Neuronal stem cell (in vitro differentiated cells): ENCODE measurements at regions not wholly inside any gene's neighbourhood (a gene's known extent, or its start where the extent isn't known, plus 50 kb on each side); places are given as distances from the start of the nearest gene placed in this dataset.

Experiments used
- DNase-seq: peaks from one replicate; pipeline ENCODE4 v3.0.0-alpha.2; 2013; ENCODE audit warnings: low spot score
- H2AFZ ChIP-seq: one replicate; pipeline ENCODE4 v1.6.1; 2013; ENCODE audit warnings: mild to moderate bottlenecking, low read length, inconsistent platforms
- H2AK5ac ChIP-seq: 2 replicates; pipeline ENCODE4 v1.6.1; 2013; ENCODE audit warnings: low read depth, mild to moderate bottlenecking, inconsistent platforms, low read length, moderate library complexity, mixed read lengths
- H2BK120ac ChIP-seq: 2 replicates; pipeline ENCODE4 v1.6.1; 2013; ENCODE audit warnings: low read depth, mild to moderate bottlenecking, inconsistent platforms, low read length, moderate library complexity, mixed read lengths
- H2BK12ac ChIP-seq: one replicate; pipeline ENCODE4 v1.6.1; 2013; ENCODE audit warnings: low read length, inconsistent platforms
- H2BK15ac ChIP-seq: 2 replicates; pipeline ENCODE4 v1.6.1; 2013; ENCODE audit warnings: mild to moderate bottlenecking, low read length, inconsistent platforms, mixed read lengths
- H2BK5ac ChIP-seq: one replicate; pipeline ENCODE4 v1.6.1; 2013; ENCODE audit warnings: inconsistent platforms, mild to moderate bottlenecking, low read length, moderate library complexity
- H3K14ac ChIP-seq: one replicate; pipeline ENCODE4 v1.6.1; 2013; ENCODE audit warnings: low read length, inconsistent platforms
- H3K18ac ChIP-seq: 2 replicates; pipeline ENCODE4 v1.6.1; 2013; ENCODE audit warnings: low read length, inconsistent platforms
- H3K23ac ChIP-seq: 2 replicates; pipeline ENCODE4 v1.6.1; 2013; ENCODE audit warnings: low read depth, mild to moderate bottlenecking, mixed read lengths, low read length, inconsistent platforms; ENCODE audit not compliant: poor library complexity
- H3K27ac ChIP-seq: replicated peaks from 3 replicates; pipeline ENCODE4 v1.5.1; 2013; ENCODE audit warnings: low read length, inconsistent platforms
- H3K27me3 ChIP-seq, 3 experiments: 2 replicates each; pipeline ENCODE4 v1.6.1; 2013; ENCODE audit warnings: low read length in 3 of 3, mild to moderate bottlenecking in 2 of 3, inconsistent platforms in 1 of 3, low read depth in 1 of 3, mixed read lengths in 1 of 3, moderate library complexity in 1 of 3; ENCODE audit not compliant: control insufficient read depth in 3 of 3, insufficient read depth in 3 of 3
- H3K36me3 ChIP-seq, 2 donors: replicated peaks in 1 of 2; 2 replicates each; pipeline ENCODE4 v1.6.1; 2013; ENCODE audit warnings: low read length in 2 of 2; ENCODE audit not compliant: control insufficient read depth in 2 of 2, insufficient read depth in 2 of 2
- H3K4ac ChIP-seq: 2 replicates; pipeline ENCODE4 v1.6.1; 2013; ENCODE audit warnings: inconsistent platforms, mild to moderate bottlenecking, low read length, moderate library complexity
- H3K4me1 ChIP-seq, 2 donors: 1 replicate in 1 of 2; 2 replicates in 1 of 2; pipeline ENCODE4 v1.6.1; 2013; ENCODE audit warnings: low read length in 2 of 2, low read depth in 1 of 2; ENCODE audit not compliant: control insufficient read depth in 2 of 2, insufficient read depth in 1 of 2
- H3K4me2 ChIP-seq: one replicate; pipeline ENCODE4 v1.6.1; 2013; ENCODE audit warnings: mild to moderate bottlenecking, low read length, inconsistent platforms; ENCODE audit not compliant: insufficient read depth, poor library complexity, severe bottlenecking
- H3K4me3 ChIP-seq, 2 donors: 2 replicates each; pipeline ENCODE4 v1.5.1; 2013; ENCODE audit warnings: low read length in 2 of 2, mild to moderate bottlenecking in 2 of 2, inconsistent platforms in 1 of 2, moderate library complexity in 1 of 2
- H3K79me1 ChIP-seq: one replicate; pipeline ENCODE4 v1.6.1; 2013; ENCODE audit warnings: low read depth, mild to moderate bottlenecking, inconsistent platforms, low read length, moderate library complexity
- H3K9ac ChIP-seq: one replicate; pipeline ENCODE4 v1.6.1; 2013; ENCODE audit warnings: mild to moderate bottlenecking, low read depth, low read length, inconsistent platforms; ENCODE audit not compliant: poor library complexity
- H3K9me3 ChIP-seq, 2 donors: replicated peaks in 1 of 2; 2 replicates each; pipeline versions ENCODE3 to v1.6.1; 2013; ENCODE audit warnings: low read length in 2 of 2, mild to moderate bottlenecking in 2 of 2, inconsistent platforms in 1 of 2, low read depth in 1 of 2, mixed read lengths in 1 of 2, moderate library complexity in 1 of 2; ENCODE audit not compliant: control insufficient read depth in 2 of 2, insufficient read depth in 1 of 2
- H4K8ac ChIP-seq: one replicate; pipeline ENCODE4 v1.6.1; 2013; ENCODE audit warnings: low read depth, mild to moderate bottlenecking, inconsistent platforms, low read length, moderate library complexity
- H4K91ac ChIP-seq: one replicate; pipeline ENCODE4 v1.6.1; 2013; ENCODE audit warnings: low read length, low read depth, mild to moderate bottlenecking, inconsistent platforms; ENCODE audit not compliant: poor library complexity
- WGBS, 2 donors: extraction: QIAGEN DNeasy Blood & Tissue Kit; methylation state at CpG; one replicate each; pipeline ENCODE4 v1.1.7; 2013; ENCODE audit warnings: missing lambda C conversion rate in 2 of 2, mixed read lengths in 1 of 2; ENCODE audit not compliant: insufficient read length in 2 of 2, insufficient replicate concordance in 1 of 2; ENCODE audit errors: extremely low coverage in 2 of 2; 5-methylcytosine and 5-hydroxymethylcytosine counted together

DNA sequence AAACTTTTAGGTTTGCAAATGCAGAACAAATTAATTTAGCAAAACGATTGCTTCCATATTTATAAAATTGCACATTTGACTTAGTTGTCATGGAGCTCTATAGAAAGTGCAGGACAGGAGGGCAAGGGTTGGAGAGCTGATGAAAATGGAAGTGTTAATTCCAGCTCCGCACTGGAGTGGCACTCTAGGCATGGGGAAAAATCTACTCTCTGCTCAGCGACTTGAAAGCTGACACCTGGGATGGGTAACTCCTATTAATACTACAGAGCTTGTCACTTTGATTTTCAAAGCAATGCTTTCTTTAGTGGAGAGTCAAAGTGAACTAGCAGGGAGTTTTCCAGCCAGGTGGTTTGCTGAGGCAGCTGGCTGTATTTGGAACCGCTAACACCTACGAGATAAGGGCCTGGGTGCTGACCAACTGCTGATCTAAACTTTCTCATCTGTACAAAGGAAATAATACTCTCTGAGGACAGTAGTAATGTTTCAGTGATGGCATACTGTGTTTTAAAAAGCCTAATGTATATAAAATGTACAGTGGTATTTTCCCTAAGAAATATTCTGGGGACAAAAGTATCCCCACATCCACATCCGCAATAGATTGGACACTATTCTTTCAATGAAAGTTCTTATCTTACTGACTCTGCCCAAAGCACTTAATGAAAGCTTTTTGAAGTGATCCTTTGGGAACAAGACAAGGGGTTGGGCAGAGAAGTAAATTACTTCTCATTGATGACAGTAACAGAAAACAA lies 444.3 kb downstream of the GPAM start:
- WGBS, 2 donors: no CpG with 5 or more reads among the region's 6 CpGs
- Histone ChIP-seq H3K4me3 (no peak overlapping the region), H3K27me3 (no peaks in the 10 kb centered on the region)

DNA sequence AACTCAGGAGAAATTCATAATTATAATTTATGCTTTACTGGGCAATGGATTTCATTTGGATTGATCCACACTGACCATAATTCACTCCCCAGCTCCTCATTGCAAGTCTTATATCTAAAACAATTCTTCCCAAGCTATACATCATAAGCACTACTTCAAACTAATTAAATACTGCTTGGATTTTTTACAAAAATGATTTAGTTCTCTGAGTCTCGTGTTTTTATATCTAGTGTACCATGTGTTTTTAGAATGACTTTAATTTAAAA lies 443.8 kb downstream of the GPAM start:
- H3K9me3 ChIP-seq: no peaks in the 10 kb centered on the region
- no peak overlapping the region for H4K91ac ChIP-seq
- H3K14ac ChIP-seq: no peak overlapping the region
- H3K79me1 ChIP-seq: no peaks in the 10 kb centered on the region
- no peak overlapping the region for H2AK5ac ChIP-seq
- H3K18ac ChIP-seq: no peak overlapping the region
- no CpG with 5 or more reads among the region's 1 CpG for WGBS, 2 donors
- no peak overlapping the region for H2BK120ac ChIP-seq
- H3K27me3 ChIP-seq: no peaks in the 10 kb centered on the region
- no peak overlapping the region for H3K23ac ChIP-seq
- no peak overlapping the region for H2BK15ac ChIP-seq
- H2BK5ac ChIP-seq: no peak overlapping the region
- no peak overlapping the region for H3K27ac ChIP-seq
- H3K36me3 ChIP-seq: no peaks in the 10 kb centered on the region
- H3K9ac ChIP-seq: no peak overlapping the region
- no peak overlapping the region for H4K8ac ChIP-seq
- no peak overlapping the region for H2AFZ ChIP-seq
- no peaks in the 10 kb centered on the region for H3K4me1 ChIP-seq
- DNase-seq: no peak
- H3K4me2 ChIP-seq: no peak overlapping the region
- H2BK12ac ChIP-seq: no peak overlapping the region
- H3K4me3 ChIP-seq: no peak overlapping the region
- no peak overlapping the region for H3K4ac ChIP-seq

More for the DNA sequence above, 444.3 kb downstream of the GPAM start:
- no peaks in the 10 kb centered on the region for H3K4me1 ChIP-seq
- H3K27ac ChIP-seq: no peak overlapping the region
- H2BK12ac ChIP-seq: no peak overlapping the region
- no peak overlapping the region for H2AK5ac ChIP-seq
- no peak overlapping the region for H2BK120ac ChIP-seq
- H2BK5ac ChIP-seq: no peak overlapping the region
- H2AFZ ChIP-seq: no peak overlapping the region
- no peak overlapping the region for H3K23ac ChIP-seq
- H2BK15ac ChIP-seq: no peak overlapping the region
- no peak overlapping the region for H4K91ac ChIP-seq
- H3K36me3 ChIP-seq: no peaks in the 10 kb centered on the region
- no peak for DNase-seq
- H4K8ac ChIP-seq: no peak overlapping the region
- peaks cover 0 to 2% of the 10 kb centered on the region in 2 donors for H3K9me3 ChIP-seq
- no peaks in the 10 kb centered on the region for H3K79me1 ChIP-seq
- H3K9ac ChIP-seq: no peak overlapping the region
- H3K14ac ChIP-seq: no peak overlapping the region
- no peak overlapping the region for H3K4ac ChIP-seq
- H3K4me2 ChIP-seq: no peak overlapping the region
- H3K18ac ChIP-seq: no peak overlapping the region

DNA sequence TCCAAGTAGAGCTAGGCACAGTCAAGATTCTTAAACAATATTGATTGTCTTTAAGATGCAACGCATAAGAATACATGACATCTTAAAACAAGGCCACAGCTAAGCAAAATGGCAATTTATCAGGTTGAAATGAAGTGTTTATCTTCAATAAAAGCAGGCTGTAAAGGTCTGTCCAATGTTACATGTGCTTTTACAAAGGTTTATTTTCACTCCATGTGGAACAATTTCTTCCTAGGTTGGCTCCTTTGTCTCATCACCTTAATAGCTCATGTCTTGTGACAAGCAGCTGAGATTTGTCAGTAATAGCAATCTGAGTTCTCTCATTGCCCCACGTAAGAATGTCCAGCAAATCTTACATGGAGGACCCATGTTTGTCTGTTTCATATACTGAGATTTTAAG lies 437.6 kb downstream of the GPAM start:
- H3K4ac ChIP-seq: no peak overlapping the region
- no peak overlapping the region for H3K23ac ChIP-seq
- no peak overlapping the region for H2AK5ac ChIP-seq
- no peak overlapping the region for H2BK15ac ChIP-seq
- H3K14ac ChIP-seq: no peak overlapping the region
- H4K91ac ChIP-seq: no peak overlapping the region
- H3K4me3 ChIP-seq: no peak overlapping the region
- no peaks in the 10 kb centered on the region for H3K4me1 ChIP-seq
- no peaks in the 10 kb centered on the region for H3K36me3 ChIP-seq
- H3K27ac ChIP-seq: no peak overlapping the region
- no peak overlapping the region for H2BK5ac ChIP-seq
- DNase-seq: no peak
- WGBS, 2 donors: no CpG with 5 or more reads among the region's 2 CpGs
- no peaks in the 10 kb centered on the region for H3K9me3 ChIP-seq
- H3K79me1 ChIP-seq: no peaks in the 10 kb centered on the region
- no peak overlapping the region for H3K9ac ChIP-seq
- no peak overlapping the region for H2BK12ac ChIP-seq
- H2AFZ ChIP-seq: no peak overlapping the region
- no peak overlapping the region for H2BK120ac ChIP-seq
- H3K4me2 ChIP-seq: no peak overlapping the region
- H3K18ac ChIP-seq: no peak overlapping the region
- no peaks in the 10 kb centered on the region for H3K27me3 ChIP-seq
- H4K8ac ChIP-seq: no peak overlapping the region

- Histone ChIP-seq H4K91ac (no peak overlapping the region), H2AK5ac (no peak overlapping the region), H3K9ac (no peak overlapping the region), H3K14ac (no peak overlapping the region), H3K18ac (no peak overlapping the region), H3K4me1 (no peaks in the 10 kb centered on the region), H2BK15ac (no peak overlapping the region), H3K36me3 (no peaks in the 10 kb centered on the region), H3K4ac (no peak overlapping the region), H4K8ac (no peak overlapping the region), H2BK5ac (no peak overlapping the region), H3K79me1 (no peaks in the 10 kb centered on the region), H3K27me3 (no peaks in the 10 kb centered on the region), H2AFZ (no peak overlapping the region), H3K4me3 (no peak overlapping the region), H2BK12ac (no peak overlapping the region), H3K23ac (no peak overlapping the region), H3K27ac (no peak overlapping the region), H3K4me2 (no peak overlapping the region), H2BK120ac (no peak overlapping the region), H3K9me3 (no peaks in the 10 kb centered on the region)
- WGBS, 2 donors: no CpG with 5 or more reads among the region's 1 CpG
- DNase-seq: no peak
Observed at GRCh38 chr10:111747751-111748150, 435.8 kb downstream of the GPAM start.
